HEK293T (cell line): ENCODE measurements at regions not wholly inside any gene's neighbourhood (a gene's known extent, or its start where the extent isn't known, plus 50 kb on each side); places are given as distances from the start of the nearest gene placed in this dataset.

Experiments
- CTCF ChIA-PET: fragments of 350-600 bp; formaldehyde crosslinking; extraction: SDS; loops from one replicate; lab custom pipeline; 2021; ENCODE audit warnings: antibody characterized with exemption, inconsistent platforms; lab: Yijun Ruan, JAX
- POLR2A ChIA-PET: fragments of 350-600 bp; formaldehyde crosslinking; extraction: SDS; loops from one replicate; lab custom pipeline; 2020; ENCODE audit warnings: antibody characterized with exemption, inconsistent platforms; lab: Yijun Ruan, JAX
- DNase-seq: peaks from one replicate; pipeline ENCODE4 v3.0.0; 2012; ENCODE audit warnings: mixed read lengths; ENCODE audit errors: extremely low spot score
- ARNT ChIP-seq: fragments of 450-650 bp; IDR thresholded peaks from 2 replicates; pipeline ENCODE4 v1.6.1; 2017; ENCODE audit warnings: mild to moderate bottlenecking
- BHLHE40 ChIP-seq: fragments of 450-650 bp; IDR thresholded peaks from 2 replicates; pipeline ENCODE4 v1.6.1; 2016; ENCODE audit warnings: mild to moderate bottlenecking, moderate library complexity, borderline replicate concordance
- CTBP1 ChIP-seq: fragments of 450-650 bp; IDR thresholded peaks from 2 replicates; pipeline ENCODE4 v1.6.1; 2016; ENCODE audit warnings: borderline replicate concordance
- ELF4 ChIP-seq: fragments of 450-650 bp; IDR thresholded peaks from 2 replicates; pipeline ENCODE4 v1.6.1; 2017; ENCODE audit warnings: antibody characterized with exemption
- FOXA1 ChIP-seq: fragments of 450-650 bp; IDR thresholded peaks from 2 replicates; pipeline ENCODE4 v1.6.1; 2016; ENCODE audit warnings: mild to moderate bottlenecking
- FOXK2 ChIP-seq: fragments of 450-650 bp; IDR thresholded peaks from 2 replicates; pipeline ENCODE4 v1.6.1; 2016; ENCODE audit warnings: mild to moderate bottlenecking
- FOXM1 ChIP-seq: fragments of 450-650 bp; IDR thresholded peaks from 2 replicates; pipeline ENCODE4 v1.6.1; 2017; ENCODE audit warnings: mild to moderate bottlenecking, borderline replicate concordance
- HDGF ChIP-seq: fragments of 450-650 bp; IDR thresholded peaks from 2 replicates; pipeline ENCODE4 v1.6.1; 2017; ENCODE audit warnings: antibody characterized with exemption, borderline replicate concordance
- L3MBTL2 ChIP-seq: fragments of 450-650 bp; conservative IDR thresholded peaks from 2 replicates; pipeline ENCODE4 v1.6.1; 2016; ENCODE audit warnings: mild to moderate bottlenecking
- LEF1 ChIP-seq: fragments of 450-650 bp; IDR thresholded peaks from 2 replicates; pipeline ENCODE4 v1.6.1; 2017; ENCODE audit warnings: mild to moderate bottlenecking, borderline replicate concordance
- NFRKB ChIP-seq: fragments of 450-650 bp; IDR thresholded peaks from 2 replicates; pipeline ENCODE4 v1.6.1; 2016; ENCODE audit warnings: mild to moderate bottlenecking, moderate library complexity
- SP1 ChIP-seq: fragments of 450-650 bp; IDR thresholded peaks from 2 replicates; pipeline ENCODE4 v1.6.1; 2017
- SUZ12 ChIP-seq: fragments of 450-650 bp; IDR thresholded peaks from 2 replicates; pipeline ENCODE4 v1.6.1; 2016; ENCODE audit warnings: mild to moderate bottlenecking
- TARDBP ChIP-seq: fragments of 450-650 bp; IDR thresholded peaks from 2 replicates; pipeline ENCODE4 v1.6.1; 2016
- ZNF384 ChIP-seq: fragments of 450-650 bp; IDR thresholded peaks from 2 replicates; pipeline ENCODE4 v1.6.1; 2016
- TF ChIP-seq, protein P1 (sequence below): fragments of 450-650 bp; IDR thresholded peaks from 2 replicates; pipeline ENCODE4 v1.6.1; 2016

DNA sequence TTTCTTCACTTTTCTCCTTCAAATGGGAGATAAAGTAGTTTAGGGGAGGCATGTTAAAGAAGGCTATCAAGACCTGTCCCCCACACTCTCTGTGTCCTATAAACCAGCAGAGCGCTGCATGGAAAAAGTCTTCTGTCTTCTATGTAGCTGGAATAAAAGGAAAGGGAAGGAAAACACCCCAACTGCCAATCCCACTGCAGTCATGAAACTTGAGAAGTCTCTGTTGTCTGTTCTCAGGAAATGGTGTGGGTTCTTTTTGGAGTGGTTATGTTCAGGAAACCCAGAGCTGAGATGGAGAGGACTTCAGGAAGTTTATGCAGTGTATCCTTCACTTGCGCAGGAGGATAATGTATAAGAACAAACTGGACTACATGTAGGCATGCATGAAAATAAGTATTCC, 274.3 kb downstream of the GAS1 start:
- CTCF ChIA-PET, result no interaction called here
- POLR2A ChIA-PET, result no interaction called here

DNA sequence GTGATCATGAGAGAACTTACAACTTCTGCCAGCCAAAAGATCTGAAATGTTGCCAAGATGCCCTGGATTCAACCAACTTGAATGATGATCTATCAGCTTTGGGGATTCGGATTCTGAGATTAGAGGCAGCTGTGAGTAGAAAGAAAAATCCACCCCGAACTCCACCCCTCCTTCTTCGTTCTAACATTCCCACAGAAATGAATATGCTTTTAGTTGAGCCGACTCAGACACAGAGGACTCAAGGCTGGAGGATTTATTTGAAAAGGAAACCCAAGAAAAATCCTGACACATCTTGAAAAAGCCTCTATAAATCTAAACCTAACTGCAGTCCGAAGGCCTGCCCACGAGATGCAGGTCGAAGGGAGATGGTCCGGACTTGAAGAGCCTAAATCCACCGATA, 275.0 kb downstream of the GAS1 start:
- POLR2A ChIA-PET, result no interaction called here
- DNase-seq, result no peak
- CTCF ChIA-PET, result no interaction called here
- TF ChIP-seq NFRKB (no peak), ZNF384 (no peak), BHLHE40 (no peak)
- TF ChIP-seq, protein P1, sequence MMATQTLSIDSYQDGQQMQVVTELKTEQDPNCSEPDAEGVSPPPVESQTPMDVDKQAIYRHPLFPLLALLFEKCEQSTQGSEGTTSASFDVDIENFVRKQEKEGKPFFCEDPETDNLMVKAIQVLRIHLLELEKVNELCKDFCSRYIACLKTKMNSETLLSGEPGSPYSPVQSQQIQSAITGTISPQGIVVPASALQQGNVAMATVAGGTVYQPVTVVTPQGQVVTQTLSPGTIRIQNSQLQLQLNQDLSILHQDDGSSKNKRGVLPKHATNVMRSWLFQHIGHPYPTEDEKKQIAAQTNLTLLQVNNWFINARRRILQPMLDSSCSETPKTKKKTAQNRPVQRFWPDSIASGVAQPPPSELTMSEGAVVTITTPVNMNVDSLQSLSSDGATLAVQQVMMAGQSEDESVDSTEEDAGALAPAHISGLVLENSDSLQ, result no peak

More for the DNA sequence above, 274.3 kb downstream of the GAS1 start:
- TF ChIP-seq SUZ12, result no peak
- no peak for TF ChIP-seq CTBP1
- TF ChIP-seq FOXK2, result no peak
- TF ChIP-seq BHLHE40, result no peak
- TF ChIP-seq ELF4, result no peak
- no peak for TF ChIP-seq NFRKB
- TF ChIP-seq TARDBP, result no peak
- TF ChIP-seq FOXM1, result no peak
- TF ChIP-seq LEF1, result no peak
- TF ChIP-seq, protein P1, result no peak
- TF ChIP-seq SP1, result no peak
- no peak for TF ChIP-seq ARNT
- no peak for TF ChIP-seq ZNF384
- TF ChIP-seq L3MBTL2, result no peak
- no peak for TF ChIP-seq FOXA1
- TF ChIP-seq HDGF, result no peak
- DNase-seq, result no peak

DNA sequence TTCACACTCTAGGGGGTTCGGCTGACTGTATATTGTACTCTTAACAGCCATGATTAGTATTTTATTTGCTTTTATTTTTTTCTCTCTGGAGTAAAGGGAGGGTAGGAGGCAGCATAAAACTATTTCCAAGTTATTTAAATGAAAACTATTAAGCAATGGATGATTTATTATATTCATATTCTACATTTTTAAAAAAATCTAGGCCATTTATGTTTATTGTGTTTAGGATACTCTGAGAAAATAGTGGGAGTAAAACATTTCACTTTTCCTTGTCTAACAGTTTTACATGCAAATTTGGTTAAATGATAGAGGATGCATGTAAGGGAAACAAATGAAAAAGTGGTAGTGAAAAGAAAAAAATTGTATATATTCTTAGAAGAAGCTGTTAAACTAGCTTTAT, 276.3 kb downstream of the GAS1 start:
- ChIA-PET CTCF (no interaction called here), POLR2A (no interaction called here)
- DNase-seq, result no peak
- no peak for TF ChIP-seq NFRKB
- TF ChIP-seq, protein P1, result no peak
- TF ChIP-seq CTBP1, result no peak
- TF ChIP-seq TARDBP, result no peak
- no peak for TF ChIP-seq SP1
- TF ChIP-seq ZNF384, result no peak
- TF ChIP-seq HDGF, result no peak
- TF ChIP-seq ARNT, result no peak
- TF ChIP-seq L3MBTL2, result no peak
- TF ChIP-seq SUZ12, result no peak
- no peak for TF ChIP-seq LEF1

DNA sequence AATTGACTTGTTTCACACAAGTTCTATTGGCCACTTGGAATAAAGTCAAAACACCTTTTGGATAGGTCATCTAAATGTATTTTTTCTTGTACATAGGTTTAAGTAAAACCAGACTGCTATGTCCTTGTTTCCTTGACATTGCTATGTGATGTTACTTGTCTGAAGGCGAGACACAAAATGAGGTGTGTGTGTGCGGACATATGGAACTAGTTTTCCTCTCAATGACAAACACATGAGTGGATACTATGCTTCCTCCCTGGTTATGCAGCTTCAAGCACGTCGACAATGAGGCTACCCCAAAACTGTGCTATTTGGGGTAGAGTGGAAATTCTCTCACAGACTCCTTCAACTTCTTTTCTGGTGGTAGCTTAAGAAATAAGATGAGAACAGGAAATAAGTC, 276.8 kb downstream of the GAS1 start:
- CTCF ChIA-PET, result no interaction called here
- DNase-seq, result no peak
- POLR2A ChIA-PET, result no interaction called here
- no peak for TF ChIP-seq LEF1
- TF ChIP-seq, protein P1, result no peak
- TF ChIP-seq NFRKB, result no peak

DNA sequence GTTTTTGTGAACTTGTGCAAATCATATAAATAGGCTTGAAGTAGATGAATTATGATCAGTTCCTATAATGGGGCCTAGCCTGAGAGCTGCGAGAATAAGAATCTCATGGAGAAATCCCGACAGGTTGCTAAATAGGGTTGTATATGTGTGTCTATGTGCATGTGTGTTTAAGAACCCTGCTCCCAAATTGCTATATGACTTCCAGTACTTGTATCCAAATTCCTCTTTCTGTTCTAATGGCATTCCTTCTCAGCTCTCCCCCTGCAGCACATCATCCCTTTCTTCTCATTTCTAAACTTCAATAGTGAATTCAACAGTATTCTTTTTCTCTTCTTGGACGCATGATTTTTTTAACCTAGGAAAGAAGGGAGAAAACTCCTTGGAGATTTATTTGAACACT, 277.2 kb downstream of the GAS1 start:
- ChIA-PET CTCF (no interaction called here), POLR2A (no interaction called here)
- TF ChIP-seq HDGF (no peak), TARDBP (no peak), FOXA1 (no peak), BHLHE40 (no peak)
- DNase-seq, result no peak

DNA sequence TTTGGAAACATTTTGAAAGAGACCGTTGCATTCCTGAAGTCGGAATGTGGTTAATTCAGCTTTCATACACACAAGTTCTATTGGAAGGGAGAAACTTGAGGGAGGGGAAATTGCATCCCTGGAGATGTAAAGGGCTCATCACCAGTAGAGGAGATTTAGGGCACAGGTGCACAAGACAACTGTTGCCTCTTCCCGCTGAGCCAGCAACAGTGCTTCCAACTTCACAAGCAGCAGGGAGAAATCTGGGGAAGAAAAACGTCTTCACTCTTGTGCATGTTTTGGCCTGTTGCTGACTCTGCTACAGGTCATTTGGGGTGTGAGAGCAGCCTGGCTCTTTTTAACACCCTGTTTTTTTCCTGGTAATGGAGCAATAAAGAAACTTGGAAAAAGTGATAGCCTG, 277.9 kb downstream of the GAS1 start:
- CTCF ChIA-PET, result no interaction called here
- no peak for DNase-seq
- POLR2A ChIA-PET, result no interaction called here
- TF ChIP-seq SUZ12 (no peak), SP1 (no peak), ARNT (no peak), ZNF384 (no peak), CTBP1 (no peak), FOXK2 (no peak), FOXA1 (no peak), L3MBTL2 (no peak), BHLHE40 (no peak), FOXM1 (no peak), NFRKB (no peak), ELF4 (no peak), HDGF (no peak), TARDBP (no peak), LEF1 (no peak)
- TF ChIP-seq, protein P1, result no peak
